AG08395 (cell line): ENCODE measurements at regions not wholly inside any gene's neighbourhood (a gene's known extent, or its start where the extent isn't known, plus 50 kb on each side); places are given as distances from the start of the nearest gene placed in this dataset.

Source experiments
- DNase-seq: peaks from one replicate; pipeline ENCODE4 v3.0.0; 2012; ENCODE audit warnings: mixed read lengths, low spot score

GRCh38 chr7:52030722-52031121, 714.1 kb upstream of the COBL start:
- DNase-seq, result no peak

DNA sequence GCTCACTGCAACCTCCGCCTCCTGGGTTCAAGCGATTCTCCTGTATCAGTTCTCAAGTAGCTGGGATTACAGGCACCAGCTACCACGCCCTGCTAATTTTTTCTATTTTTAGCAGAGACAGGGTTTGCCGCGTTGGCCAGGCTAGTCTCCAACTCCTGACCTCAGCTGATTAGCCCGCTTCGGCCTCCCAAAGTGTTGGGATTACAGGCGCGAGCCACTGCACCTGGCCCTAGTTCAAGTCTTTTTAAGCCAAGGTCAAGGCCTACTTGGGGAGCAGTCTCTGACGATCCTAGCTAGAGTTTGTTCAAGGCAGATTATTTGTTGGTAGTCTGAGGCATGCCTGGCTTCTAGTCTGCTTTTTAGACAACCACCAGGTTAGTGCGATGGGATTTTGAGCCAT, 709.5 kb upstream of the COBL start:
- no peak for DNase-seq

DNA sequence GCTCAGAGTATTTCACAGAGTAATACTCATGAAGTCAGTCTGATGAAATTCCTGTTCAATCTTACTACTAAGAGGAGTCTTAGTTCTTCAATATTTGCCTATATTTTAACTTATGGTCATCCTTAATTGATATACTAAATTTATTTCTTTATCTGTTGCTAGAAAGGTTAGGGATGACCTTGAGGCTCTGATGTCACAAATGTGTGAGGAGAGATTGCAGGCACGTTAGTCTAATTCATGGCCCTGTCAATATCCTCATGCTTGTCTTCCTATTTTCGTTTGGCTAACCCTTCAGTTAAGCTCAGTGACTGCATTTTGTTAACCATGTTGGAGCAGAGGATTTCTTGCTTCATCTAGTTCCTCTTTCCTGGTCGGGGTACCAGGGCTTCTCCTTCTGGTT, 704.7 kb upstream of the COBL start:
- DNase-seq, result no peak

GRCh38 chr7:52018680-52019054, 702.1 kb upstream of the COBL start:
- no peak for DNase-seq

GRCh38 chr7:52017802-52018679, 701.4 kb upstream of the COBL start:
- DNase-seq, result no peak

GRCh38 chr7:52009181-52009580, 692.6 kb upstream of the COBL start:
- no peak for DNase-seq

GRCh38 chr7:52006674-52007073, 690.1 kb upstream of the COBL start:
- DNase-seq, result no peak

DNA sequence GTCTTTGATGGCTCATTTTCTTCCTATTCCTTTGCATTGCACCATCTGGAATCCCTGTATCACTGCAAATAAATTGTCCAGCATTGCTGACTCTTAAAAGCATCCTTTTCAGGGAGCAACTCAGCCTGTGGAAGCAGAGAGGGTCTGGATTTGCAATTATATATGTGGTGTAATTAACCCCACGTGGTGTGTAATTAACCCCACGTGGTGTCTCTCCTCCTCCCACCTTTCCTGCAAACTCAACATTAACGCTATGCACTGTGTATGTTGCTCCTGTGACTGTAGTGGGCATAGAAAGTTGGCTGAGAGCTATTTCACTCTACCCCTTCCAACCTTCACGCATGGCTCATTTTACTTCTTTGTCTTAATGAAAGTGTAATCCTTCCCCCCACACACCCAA, 689.0 kb upstream of the COBL start:
- DNase-seq, result no peak

DNA sequence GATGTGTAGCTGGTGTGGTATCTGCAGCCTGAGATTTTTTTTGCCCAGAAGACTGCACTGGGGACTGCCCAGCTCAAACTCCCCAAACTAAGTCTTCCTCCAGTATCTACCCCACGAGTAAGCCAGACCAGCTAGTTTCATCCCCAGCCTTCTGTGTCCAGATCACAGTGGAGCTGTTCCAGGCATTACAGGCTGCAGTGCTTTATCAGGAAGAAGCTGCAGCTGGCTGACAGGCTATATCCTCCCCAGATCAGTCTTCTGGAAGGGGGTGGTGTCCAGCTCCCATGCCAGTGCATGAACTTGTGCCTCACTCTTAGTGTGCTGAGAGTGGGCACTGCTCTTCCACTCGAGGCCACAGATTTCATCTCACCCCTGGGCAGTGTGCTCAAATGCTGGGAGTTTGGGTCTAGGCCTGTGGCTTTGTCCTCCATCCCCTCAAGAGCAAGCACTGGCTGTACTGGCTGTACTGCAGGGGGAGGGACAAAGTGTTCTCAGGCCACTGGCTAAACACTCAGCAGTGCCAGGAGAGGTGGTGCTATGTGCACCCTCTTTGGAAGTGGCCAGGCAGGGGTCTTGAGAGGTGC, 679.1 kb upstream of the COBL start:
- DNase-seq, result no peak

DNA sequence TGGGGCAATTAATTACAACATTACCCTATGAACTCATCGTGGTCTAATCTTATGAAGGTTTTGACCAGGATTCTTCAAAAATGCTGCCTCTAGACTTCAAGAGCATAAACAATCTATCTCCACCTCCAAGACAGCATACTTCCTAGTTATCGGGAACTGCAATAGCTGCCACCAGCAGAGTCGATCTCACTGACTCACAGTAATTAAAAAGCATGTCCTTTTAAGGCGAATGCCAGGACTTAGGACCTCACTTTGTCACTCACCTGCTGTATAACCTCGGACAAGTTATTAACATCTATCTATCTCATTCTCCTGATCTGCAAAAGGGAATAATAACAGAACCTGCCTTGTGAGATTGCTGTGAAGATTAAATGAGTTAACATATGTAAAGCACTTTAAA, 666.0 kb upstream of the COBL start:
- DNase-seq, result no peak

- DNase-seq, result no peak
Observed at GRCh38 chr7:51980812-51981211, 664.2 kb upstream of the COBL start.

GRCh38 chr7:51980313-51980712, 663.7 kb upstream of the COBL start:
- DNase-seq, result no peak

- no peak for DNase-seq
Observed at GRCh38 chr7:51977913-51978312, 661.3 kb upstream of the COBL start.

- DNase-seq, result no peak
Observed at GRCh38 chr7:51973939-51974338, 657.3 kb upstream of the COBL start.

DNA sequence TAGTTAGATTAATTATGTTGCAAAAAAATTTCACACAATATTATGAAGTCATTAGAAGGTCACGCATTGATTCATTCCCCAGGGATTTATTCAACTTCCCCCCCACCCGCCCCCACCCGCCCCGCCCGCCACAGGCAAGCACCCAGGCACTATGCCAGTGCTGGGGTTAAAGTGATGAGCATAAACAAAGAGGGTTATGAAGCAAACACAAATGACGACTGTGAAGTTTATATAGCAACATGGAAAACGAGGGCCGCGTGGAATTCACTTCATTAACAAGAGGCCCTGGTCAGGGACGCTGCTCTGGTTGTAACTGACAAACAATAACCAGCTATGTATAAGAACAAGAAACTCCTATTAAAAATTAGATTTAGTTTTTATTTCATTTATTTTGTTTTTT, 656.5 kb upstream of the COBL start:
- no peak for DNase-seq

DNA sequence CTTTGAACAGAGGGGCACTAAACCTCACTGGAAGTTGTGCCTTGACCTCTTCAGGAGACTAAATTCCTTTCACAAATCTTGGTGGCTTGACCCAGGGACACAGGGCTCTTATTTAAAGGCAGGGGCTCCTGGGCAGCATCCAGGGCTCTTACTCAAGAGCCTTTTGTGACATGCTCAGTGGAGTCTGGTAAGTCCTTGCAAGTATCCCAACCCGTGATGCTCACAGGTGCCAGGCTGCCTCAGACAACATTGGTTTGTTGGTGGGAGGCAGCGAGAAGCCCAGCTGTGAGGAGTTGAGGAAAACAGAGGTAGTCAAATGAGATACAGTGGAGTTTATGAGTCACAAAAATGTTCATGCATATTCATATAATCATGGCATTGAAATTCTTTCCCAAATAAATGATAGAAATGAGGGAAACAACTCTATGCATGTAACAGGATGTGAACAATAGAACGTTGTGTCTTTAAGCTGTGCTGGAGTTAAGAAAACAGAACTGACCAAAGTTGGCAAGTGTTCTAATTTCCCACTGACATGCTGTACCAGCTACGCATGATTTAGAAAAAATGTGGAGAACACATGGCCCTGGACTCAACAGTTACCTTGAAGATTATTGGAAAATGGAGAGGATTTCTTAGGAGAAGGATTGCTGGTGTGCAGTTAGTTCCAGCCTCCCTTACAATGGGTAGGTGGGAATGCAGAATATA, 654.5 kb upstream of the COBL start:
- no peak for DNase-seq

DNA sequence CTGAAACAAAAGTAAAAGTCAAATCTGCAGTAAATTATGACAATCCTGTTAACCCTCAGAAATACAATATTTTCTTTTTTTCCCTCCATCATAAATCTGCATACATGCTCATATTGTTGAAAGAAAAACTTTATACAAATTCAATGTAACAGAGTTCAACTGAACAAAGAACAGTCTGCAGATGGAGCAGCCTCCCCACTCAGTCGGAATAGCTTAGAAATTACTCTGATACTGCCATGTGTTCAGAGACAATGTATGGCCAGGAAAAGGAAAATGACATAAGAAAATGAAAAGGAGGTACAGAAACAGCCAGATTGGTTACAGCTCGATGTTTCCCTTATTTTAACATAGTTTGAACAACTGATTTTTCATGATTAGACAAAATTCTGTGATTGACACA, 651.9 kb upstream of the COBL start:
- DNase-seq, result no peak

DNA sequence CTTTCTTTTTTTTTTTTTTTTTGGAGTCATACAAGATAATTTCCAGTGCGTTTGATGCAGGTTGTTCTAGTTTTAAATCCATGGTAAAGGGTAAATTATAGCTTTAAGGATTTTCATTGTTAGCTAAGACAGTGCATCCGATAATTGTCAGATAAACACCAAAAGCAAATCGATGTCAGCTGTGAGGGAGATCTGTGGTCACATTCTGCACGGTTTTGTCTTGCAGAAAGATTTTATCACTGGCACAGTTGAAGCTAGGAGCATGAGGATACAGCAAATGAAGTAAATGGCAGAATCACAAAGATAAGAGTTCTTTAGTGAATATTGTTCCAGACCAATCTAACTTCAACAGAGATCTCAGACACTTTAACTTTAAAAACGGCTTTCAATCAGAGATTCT, 648.8 kb upstream of the COBL start:
- DNase-seq, result no peak

DNA sequence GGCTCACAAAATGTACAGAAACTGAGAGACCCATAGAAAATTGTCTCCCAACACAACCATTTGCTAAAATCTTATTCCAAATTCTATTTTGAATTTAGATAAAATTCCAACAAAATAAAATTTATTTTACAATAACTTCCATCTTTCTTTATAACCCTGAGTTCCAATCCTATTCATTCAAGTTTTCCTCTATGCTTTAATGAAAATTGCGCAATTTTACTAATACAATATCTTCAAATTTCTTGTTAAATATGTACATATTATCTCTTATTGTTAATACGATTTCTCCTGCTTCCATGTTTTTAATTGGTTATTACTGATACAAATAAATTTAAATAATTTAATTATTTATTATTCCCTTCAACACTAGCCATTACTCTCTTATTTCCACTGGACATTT, 645.2 kb upstream of the COBL start:
- DNase-seq, result no peak

- DNase-seq, result no peak
Observed at GRCh38 chr7:51950813-51951212, 634.2 kb upstream of the COBL start.

- DNase-seq, result no peak
Observed at GRCh38 chr7:51949726-51950644, 633.4 kb upstream of the COBL start.

- no peak for DNase-seq
Observed at GRCh38 chr7:51930834-51931233, 614.2 kb upstream of the COBL start.
